ENCODE measurements at regions not wholly inside any gene's neighbourhood (a gene's known extent, or its start where the extent isn't known, plus 50 kb on each side); places are given as distances from the start of the nearest gene placed in this dataset.

GRCh38 chrX:75873993-75874392 is 88.9 kb upstream of the MAGEE2 start:
- no peaks in the 10 kb centered on the region for H3K36me3 ChIP-seq (ENCODE audit: low read depth)
- intact Hi-C loops (cut with DNase I, micrococcal nuclease): no loop called here
- no peaks in the 10 kb centered on the region for H3K9me3 ChIP-seq
- H3K4me1 ChIP-seq (ENCODE audit: low read depth): no peaks in the 10 kb centered on the region
- no peak overlapping the region for H3K4me3 ChIP-seq
- ATAC-seq (no peak), DNase-seq (no peak)
- TF ChIP-seq CTCF (IDR thresholded peaks at IDR 0.05): no peak

GRCh38 chrX:75883446-75883845 is 98.4 kb upstream of the MAGEE2 start:
- no peak for TF ChIP-seq CTCF (IDR thresholded peaks at IDR 0.05)
- intact Hi-C loops (cut with DNase I, micrococcal nuclease): no loop called here
- DNase-seq: no peak

GRCh38 chrX:75887833-75888232 is 102.8 kb upstream of the MAGEE2 start:
- DNase-seq: no peak
- H3K9me3 ChIP-seq: no peaks in the 10 kb centered on the region
- TF ChIP-seq CTCF (IDR thresholded peaks at IDR 0.05): no peak
- ATAC-seq: no peak
- no peaks in the 10 kb centered on the region for H3K4me1 ChIP-seq (ENCODE audit: low read depth)
- intact Hi-C loops (cut with DNase I, micrococcal nuclease): no loop called here
- H3K36me3 ChIP-seq (ENCODE audit: low read depth): no peaks in the 10 kb centered on the region
- no peak overlapping the region for H3K4me3 ChIP-seq

More at GRCh38 chrX:75883446-75883845, 98.4 kb upstream of the MAGEE2 start:
- ATAC-seq: no peak
- Histone ChIP-seq H3K4me3 (no peak overlapping the region), H3K4me1 (ENCODE audit: low read depth) (no peaks in the 10 kb centered on the region), H3K36me3 (ENCODE audit: low read depth) (no peaks in the 10 kb centered on the region), H3K9me3 (no peaks in the 10 kb centered on the region)

- Histone ChIP-seq H3K4me3 (no peak overlapping the region), H3K4me1 (ENCODE audit: low read depth) (no peaks in the 10 kb centered on the region), H3K36me3 (ENCODE audit: low read depth) (no peaks in the 10 kb centered on the region), H3K9me3 (no peaks in the 10 kb centered on the region)
- ATAC-seq (no peak), DNase-seq (no peak)
- no peak for TF ChIP-seq CTCF (IDR thresholded peaks at IDR 0.05)
- intact Hi-C loops (cut with DNase I, micrococcal nuclease): no loop called here
Measured at GRCh38 chrX:75892749-75893148, 107.7 kb upstream of the MAGEE2 start.

- Histone ChIP-seq H3K4me3 (no peak overlapping the region), H3K9me3 (no peaks in the 10 kb centered on the region), H3K36me3 (ENCODE audit: low read depth) (no peaks in the 10 kb centered on the region), H3K4me1 (ENCODE audit: low read depth) (no peaks in the 10 kb centered on the region)
- ATAC-seq: no peak
- no peak for DNase-seq
- intact Hi-C loops (cut with DNase I, micrococcal nuclease): no loop called here
- no peak for TF ChIP-seq CTCF (IDR thresholded peaks at IDR 0.05)
Measured at GRCh38 chrX:75893281-75893680, 108.2 kb upstream of the MAGEE2 start.

- DNase-seq: no peak
- intact Hi-C loops (cut with DNase I, micrococcal nuclease): no loop called here
- ATAC-seq: no peak
- Histone ChIP-seq H3K4me3 (no peak overlapping the region), H3K4me1 (ENCODE audit: low read depth) (no peaks in the 10 kb centered on the region), H3K36me3 (ENCODE audit: low read depth) (no peaks in the 10 kb centered on the region), H3K9me3 (no peaks in the 10 kb centered on the region)
- no peak for TF ChIP-seq CTCF (IDR thresholded peaks at IDR 0.05)
Measured at GRCh38 chrX:75911716-75912115, 126.7 kb upstream of the MAGEE2 start.
